ENCODE measurements at regions not wholly inside any gene's neighbourhood (a gene's known extent, or its start where the extent isn't known, plus 50 kb on each side); places are given as distances from the start of the nearest gene placed in this dataset.

DNA sequence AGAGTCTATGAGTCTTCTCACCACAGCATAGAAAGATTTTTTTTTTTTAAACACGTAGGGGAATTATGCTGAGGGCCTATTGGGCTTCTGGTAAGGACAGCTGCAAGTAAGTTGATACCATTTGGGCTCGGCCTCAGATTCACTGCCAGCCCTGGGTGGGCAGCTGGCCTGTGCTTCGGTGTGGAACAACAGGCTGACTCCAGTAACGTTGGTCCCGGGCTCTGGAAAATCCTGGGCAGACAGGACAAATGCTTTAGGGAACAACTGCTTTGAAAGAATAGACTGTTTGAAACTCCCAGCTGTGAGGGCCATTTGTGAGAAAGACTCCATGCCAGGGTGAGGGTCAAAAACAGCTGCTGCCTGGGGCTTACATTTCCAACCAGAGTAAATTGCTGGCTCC lies 366.5 kb downstream of the QKI start:
- no peak for DNase-seq

- no peak for DNase-seq
Measured at GRCh38 chr6:163779727-163780284, 365.3 kb downstream of the QKI start.

- DNase-seq = no peak
Measured at GRCh38 chr6:163777716-163778115, 363.2 kb downstream of the QKI start.

DNA sequence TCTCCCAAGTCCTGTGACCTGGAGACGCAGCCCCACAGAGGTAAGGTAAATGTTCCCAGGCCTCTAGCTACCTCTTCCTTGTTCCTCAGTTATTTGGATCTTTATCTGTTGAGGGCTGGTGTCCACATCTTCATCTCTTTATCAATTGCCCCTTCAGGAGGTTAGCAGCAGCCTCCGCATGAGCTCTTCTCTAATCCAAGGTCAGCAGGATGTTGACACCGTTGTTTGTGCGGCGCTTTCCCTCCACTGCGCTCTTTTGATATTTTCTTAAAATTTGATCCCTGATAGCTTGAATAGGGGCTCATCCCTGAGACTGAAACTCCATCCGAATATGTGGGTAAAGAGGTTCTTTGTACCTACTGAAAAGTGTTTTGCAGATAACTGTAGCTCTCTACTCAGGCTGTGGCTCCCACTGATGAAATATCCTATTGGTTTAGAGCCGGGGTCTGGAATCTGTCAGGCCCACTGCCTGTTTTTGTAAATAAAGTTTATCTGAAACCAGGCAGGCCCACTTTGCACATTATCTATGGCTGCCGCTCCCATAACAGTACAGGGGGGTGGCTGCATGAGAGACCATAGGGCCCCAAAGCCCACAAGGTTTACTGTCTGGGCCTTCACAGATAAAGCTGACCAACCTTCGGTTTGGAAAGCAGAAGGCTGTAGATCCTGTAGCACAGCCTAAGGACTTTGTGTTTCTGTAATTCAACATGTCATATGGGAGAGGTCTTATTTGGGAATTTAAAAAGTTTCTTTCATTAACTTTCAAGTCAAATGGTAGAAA lies 362.6 kb downstream of the QKI start:
- no peak for DNase-seq

DNA sequence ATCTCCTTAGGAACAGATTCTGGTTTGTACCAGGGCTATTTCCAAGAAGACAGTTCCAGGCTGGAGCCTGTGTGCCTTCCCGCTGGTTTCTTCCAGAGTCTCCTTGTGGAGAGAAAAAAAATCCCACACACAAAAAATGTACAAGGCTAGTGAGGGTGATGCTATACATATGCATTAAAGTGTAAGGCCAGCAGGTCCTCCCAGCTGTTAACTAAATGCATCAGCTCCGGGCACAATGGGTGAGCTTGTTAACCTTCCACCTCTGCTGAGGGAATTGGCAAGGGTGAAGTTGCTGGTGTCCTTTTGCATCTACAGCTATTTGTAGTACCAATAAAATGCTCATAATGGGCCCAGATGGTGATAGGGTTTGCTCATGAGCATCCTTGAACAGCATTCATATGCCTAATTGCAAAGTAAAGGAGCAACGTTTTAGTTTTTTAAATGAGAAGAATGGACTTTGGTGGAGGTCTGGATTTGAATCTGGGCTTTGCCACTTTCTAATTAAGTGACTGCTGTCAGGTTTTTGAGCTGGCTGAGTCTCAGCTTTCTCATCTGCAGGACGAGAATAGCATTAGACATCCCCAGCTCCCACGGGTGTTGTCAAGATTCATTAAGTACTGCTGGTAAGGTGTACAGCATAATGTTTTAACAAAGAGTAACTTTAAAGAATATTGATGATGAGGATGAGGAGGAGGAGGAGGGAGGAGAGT lies 361.8 kb downstream of the QKI start:
- no peak for DNase-seq

GRCh38 chr6:163775313-163775712 lies 360.8 kb downstream of the QKI start:
- no peak for DNase-seq

- DNase-seq = no peak
Measured at GRCh38 chr6:163774485-163774884, 360.0 kb downstream of the QKI start.

DNA sequence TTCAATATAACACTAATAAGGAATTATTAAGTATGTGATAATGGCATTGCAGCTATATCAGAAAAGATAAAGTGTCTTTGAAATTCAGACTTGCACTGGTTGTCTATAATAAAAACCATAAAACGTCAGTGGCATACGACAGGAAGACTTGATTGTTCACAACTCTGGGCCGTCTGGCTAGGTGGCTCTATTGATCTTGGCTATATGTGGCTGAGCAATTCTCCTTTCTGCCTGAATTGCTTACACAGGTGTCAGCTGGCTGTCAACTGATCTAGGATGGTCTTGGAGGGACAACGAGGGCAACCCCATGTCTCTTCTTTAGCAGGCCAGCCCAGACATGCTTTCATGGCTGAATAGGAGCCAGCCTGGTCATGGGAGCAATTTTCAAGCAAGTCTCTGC lies 359.1 kb downstream of the QKI start:
- no peak for DNase-seq

DNA sequence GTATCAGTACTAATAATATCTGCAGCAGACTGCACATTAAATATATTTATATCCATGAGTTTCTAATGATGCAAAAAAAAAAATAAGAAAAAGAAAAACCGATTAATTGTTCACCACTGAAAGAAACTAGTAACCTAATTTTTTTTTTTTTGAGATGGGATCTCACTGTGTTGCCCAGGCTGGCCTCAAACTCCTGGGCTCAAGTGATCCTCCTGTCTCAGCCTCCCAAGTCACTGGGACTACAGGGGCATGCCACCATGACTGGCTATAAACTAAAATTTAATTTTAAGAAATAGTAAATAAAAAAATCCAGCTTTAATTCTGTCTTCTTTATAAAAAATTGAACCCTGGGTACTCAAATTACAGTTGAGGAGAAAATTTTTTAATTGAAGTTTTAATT lies 358.2 kb downstream of the QKI start:
- DNase-seq = no peak

GRCh38 chr6:163771180-163771579 lies 356.7 kb downstream of the QKI start:
- no peak for DNase-seq

DNA sequence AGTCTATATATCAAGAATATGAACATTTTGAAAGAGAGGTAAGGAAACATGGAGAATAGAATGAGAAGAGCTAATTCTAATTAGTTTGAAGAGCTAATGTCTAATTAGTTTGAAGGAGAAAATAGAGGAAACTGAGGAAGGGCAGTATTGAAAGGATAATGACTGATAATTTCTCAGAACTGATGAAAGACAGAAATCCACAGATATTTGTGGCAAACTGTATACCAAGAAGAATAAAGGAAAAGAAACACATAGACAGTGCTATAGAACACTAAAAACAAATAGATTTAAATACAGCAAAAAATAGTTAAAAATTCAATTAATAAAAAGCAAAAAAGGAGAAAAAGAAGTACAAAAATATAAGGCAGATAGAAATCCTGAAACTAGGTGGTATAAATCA lies 354.4 kb downstream of the QKI start:
- no peak for DNase-seq

DNA sequence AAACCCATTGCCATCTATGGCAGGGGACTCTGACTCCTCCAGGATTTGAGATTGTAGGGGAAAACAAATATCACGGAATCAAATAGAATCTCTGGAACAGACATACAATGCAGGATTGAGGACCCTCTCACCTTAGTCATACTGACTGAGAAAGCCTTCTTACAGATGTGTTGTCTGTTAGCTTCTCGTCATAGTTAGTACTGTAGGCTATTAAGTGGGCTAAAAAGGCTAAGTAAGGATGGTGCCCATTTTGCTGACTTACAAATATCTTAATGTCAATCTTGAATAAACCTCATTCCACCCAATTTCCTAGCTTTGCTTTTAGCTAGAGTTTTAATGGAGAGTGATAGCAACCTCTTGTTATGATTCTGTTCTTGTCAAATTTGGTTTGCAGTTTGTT lies 352.4 kb downstream of the QKI start:
- DNase-seq = no peak

DNA sequence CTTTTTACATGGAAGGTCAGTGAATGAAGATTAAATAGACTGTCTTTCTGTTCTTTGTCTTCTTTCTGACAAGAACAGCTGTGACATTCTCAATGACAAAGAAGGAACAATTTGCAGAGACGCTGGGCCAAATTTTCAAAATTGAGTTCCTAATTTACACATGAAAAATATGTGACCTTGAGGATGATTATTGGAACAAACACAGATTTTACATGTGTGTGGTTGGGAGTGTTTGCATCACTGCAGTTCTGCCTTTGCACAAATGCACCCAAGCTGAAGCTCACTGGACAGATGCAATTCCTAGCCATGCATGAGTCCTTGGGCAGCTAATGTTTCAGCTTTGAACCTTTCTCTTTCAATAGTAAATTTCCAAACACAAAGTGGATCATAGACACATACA lies 350.8 kb downstream of the QKI start:
- DNase-seq = no peak

DNA sequence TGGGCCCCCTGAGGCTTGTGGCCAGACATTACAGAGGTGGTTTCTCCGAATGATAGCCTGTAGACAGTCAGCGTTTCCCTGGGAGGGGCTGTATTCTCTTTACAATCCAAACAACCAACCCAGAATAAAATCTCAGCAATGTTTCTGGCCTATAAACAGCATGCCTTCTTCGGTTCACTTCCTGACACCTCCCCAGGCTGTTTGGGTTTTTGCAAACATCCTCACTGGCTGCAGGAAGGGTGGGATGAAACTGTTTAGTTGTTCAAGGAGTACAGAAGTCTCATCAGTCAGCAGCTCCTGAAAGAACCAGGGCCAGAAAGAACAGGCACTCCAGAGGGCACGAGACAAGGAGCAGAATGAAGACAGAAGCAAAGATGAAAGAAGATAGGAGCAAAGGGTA lies 350.0 kb downstream of the QKI start:
- no peak for DNase-seq

- no peak for DNase-seq
Measured at GRCh38 chr6:163761481-163761880, 347.0 kb downstream of the QKI start.

DNA sequence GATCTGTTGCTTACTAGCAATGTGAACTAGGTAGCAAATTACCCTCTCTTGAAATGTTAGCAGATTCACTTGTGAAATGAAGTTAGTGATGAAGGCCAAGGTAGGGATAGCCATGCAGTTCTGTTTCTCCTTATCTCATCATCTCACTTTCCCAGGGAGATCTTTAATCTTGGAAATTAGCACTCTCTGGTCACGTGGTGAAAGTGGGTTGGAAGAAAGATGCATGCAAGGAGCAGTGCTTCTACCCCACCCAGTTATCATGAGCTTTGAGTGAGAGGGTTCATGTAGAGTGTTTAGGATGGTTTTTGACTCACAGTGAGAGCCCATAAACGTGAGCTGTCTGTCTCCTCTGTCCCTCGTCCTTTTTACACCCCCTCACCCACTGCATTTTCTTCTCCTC lies 346.3 kb downstream of the QKI start:
- no peak for DNase-seq

DNA sequence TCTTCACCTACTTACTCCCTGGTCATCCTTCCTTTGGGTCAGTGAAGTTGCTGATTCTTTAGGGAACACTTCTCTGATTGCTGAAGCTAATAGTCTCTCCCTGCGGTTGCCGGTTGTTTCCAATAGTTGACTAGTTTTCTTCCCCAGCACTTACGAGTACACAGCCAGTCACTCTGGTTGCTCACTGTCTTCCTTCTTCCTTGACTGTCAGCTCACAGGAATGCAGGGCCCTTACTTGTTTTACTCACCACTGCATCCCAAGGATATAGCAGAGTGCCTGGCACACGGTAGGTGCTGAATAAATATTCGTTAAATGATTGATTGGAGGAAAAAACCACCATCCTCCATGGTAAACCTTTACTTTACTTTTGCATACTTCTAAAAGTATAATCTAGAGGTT lies 345.0 kb downstream of the QKI start:
- DNase-seq = no peak

DNA sequence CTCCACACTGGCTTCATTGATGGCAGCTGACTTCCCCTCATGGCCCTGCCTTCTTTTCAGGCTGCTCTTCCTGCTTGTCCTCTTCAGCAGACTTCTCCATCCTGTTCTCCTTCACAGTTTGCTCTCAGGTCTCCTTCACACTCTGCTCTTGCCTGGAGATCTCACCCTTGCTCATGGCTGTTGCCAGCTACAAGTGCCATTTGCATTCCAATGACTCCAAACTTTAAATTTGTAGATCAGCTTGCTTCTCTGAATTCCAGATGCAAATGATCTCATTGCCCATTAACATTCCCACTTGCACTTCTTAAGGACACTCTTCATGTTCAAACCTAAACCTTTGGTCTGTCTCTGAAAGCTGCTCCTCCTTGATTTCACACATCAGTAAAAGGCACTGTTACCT lies 343.0 kb downstream of the QKI start:
- DNase-seq = no peak

- no peak for DNase-seq
Measured at GRCh38 chr6:163756079-163756478, 341.6 kb downstream of the QKI start.

DNA sequence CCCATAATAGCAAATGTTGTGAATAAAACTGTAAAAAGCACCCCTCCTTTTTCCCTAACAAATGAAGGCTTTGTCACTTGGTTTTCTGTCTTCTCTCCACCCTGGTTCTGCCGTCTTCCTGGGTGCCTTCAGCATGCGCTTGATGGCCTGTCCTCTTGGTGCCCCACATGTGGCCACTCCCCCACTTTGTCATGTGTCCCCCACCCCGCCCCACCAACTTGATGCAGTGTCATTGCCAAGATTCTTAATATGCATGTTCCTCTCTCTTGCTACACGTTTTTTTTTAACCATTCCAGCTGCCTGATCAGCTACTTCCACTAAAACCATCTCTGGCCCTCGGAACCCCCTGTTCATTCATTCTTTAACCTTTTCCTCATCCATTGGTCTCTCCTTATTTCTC lies 340.3 kb downstream of the QKI start:
- no peak for DNase-seq

GRCh38 chr6:163753430-163753829 lies 338.9 kb downstream of the QKI start:
- DNase-seq = no peak

GRCh38 chr6:163752446-163752845 lies 337.9 kb downstream of the QKI start:
- no peak for DNase-seq

DNA sequence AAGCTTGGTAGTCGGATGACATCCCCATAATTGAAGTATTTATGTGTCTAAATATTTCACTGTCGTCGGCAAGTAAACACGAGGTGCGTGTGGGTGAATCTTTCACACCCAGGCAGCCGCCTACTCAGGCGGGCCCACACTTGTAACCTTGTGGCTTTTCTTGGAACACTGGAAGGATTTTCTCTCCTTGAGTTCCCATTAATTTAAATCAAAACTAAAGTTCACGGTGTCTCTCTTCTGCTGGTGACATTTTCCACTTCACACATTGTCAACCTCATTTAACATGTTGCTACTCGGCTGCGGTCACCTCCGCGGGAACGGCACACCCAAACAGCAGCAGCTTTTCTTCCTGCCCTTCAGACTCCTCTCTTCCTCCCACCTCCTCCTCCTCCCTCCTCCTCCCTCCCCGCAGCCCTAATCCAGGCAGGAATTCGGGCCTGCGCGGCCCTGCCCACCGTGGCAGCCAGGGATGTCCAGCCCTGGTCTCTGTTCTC lies 336.6 kb downstream of the QKI start:
- no peak for DNase-seq

DNA sequence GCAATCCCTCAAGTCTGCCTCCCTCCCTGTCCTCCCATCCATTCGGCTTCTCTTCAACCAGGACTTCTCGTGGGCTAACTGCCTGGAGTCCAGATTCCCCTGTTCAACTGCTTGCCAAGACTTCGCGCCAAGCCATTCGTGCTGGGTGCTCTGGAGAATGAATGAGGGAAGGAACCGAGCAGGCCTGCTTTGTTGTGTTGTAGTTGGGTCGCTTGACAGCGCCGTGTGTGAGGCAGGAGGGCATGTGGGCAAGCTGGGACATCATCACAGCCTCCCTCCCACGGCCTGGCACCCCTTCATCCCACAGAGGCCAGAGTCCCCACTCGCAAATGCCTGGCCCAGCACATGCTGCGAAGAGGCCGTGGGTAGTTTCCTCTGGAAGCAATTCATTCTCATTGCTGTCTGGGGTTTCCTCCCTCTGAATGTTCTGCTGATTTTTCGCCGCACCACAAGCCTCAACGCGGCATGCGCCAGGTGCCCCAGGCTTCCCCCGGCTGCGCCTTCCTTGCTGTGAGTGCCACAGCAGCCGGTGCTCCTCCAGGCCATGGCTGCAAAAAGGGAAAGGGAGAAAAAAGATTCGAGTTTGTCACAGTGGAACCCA lies 336.0 kb downstream of the QKI start:
- DNase-seq = no peak
